K562 (cell line): ENCODE measurements at regions not wholly inside any gene's neighbourhood (a gene's known extent, or its start where the extent isn't known, plus 50 kb on each side); places are given as distances from the start of the nearest gene placed in this dataset.

Experiments
- ATAC-seq: fragments of 200-7000 bp; cut with Tn5 transposase; 3 replicates; pipeline ENCODE4 v1.9.1; 2020; ENCODE audit warnings: moderate library complexity
- BruUV-seq: library from RNA; stranded (reverse); fragments of 400-500 nt; replicated peaks from 2 replicates; lab custom pipeline; 2021; lab: Mats Ljungman, UMichigan
- CTCF ChIA-PET: fragments of 300-600 bp; formaldehyde crosslinking; extraction: SDS; loops from one replicate; lab custom pipeline; 2021; ENCODE audit warnings: low intra/inter-chr PET ratio; lab: Yijun Ruan, JAX
- POLR2A ChIA-PET: fragments of 300-600, 350-650 bp; sonication (Branson Sonifier 250); formaldehyde crosslinking; extraction: SDS; loops from one replicate; lab custom pipeline; 2021; ENCODE audit warnings: antibody characterized with exemption, inconsistent platforms; lab: Yijun Ruan, JAX
- DNase-seq, 4 experiments: peaks; one replicate each; pipeline versions ENCODE4 v3.0.0 to v3.0.0-alpha.2; 2011 to 2018; ENCODE audit warnings: low spot score in 3 of 4, mixed read lengths in 3 of 4; ENCODE audit errors: extremely low read depth in 1 of 4
- FAIRE-seq: peaks from 2 replicates; lab custom pipeline; 2011; peaks lifted over from hg19 to GRCh38; lab: Jason Lieb, UNC
- H2AFZ ChIP-seq: 2 replicates; pipeline ENCODE4 v1.6.0; 2011; ENCODE audit warnings: low read depth, low read length, control low read depth, inconsistent platforms
- H3K27ac ChIP-seq: fragments of 200-600 bp; 3 replicates; pipeline ENCODE4 v1.8.0; 2011; ENCODE audit warnings: low read depth, mild to moderate bottlenecking, control low read depth, inconsistent platforms, low read length, moderate library complexity, mixed read lengths; ENCODE audit errors: extremely low read depth
- H3K27me3 ChIP-seq, 2 experiments: fragments of 300-600 bp in 1 of 2; 2 replicates in 1 of 2; 3 replicates in 1 of 2; pipeline versions ENCODE4 v1.6.0 to v1.8.0; 2011; ENCODE audit warnings: inconsistent platforms in 2 of 2, low read length in 2 of 2, mild to moderate bottlenecking in 1 of 2, mixed read lengths in 1 of 2, moderate library complexity in 1 of 2; ENCODE audit not compliant: control insufficient read depth in 2 of 2, insufficient read depth in 2 of 2
- H3K36me3 ChIP-seq: fragments of 300-600 bp; 3 replicates; pipeline ENCODE4 v1.8.0; 2011; ENCODE audit warnings: mild to moderate bottlenecking, low read length, inconsistent platforms; ENCODE audit not compliant: control insufficient read depth, insufficient read depth
- H3K4me1 ChIP-seq, 2 experiments: fragments of 200-600 bp in 1 of 2; replicated peaks in 1 of 2; 2 replicates in 1 of 2; 3 replicates in 1 of 2; pipeline versions ENCODE4 v1.5.1 to v1.8.0; 2011; ENCODE audit warnings: inconsistent platforms in 2 of 2, low read length in 2 of 2, mild to moderate bottlenecking in 1 of 2, mixed read lengths in 1 of 2, moderate library complexity in 1 of 2; ENCODE audit not compliant: control insufficient read depth in 2 of 2, insufficient read depth in 2 of 2
- H3K4me2 ChIP-seq: 2 replicates; pipeline ENCODE4 v1.6.1; 2011; ENCODE audit warnings: low read length, control low read depth, inconsistent platforms, mixed read lengths; ENCODE audit not compliant: insufficient read depth
- H3K4me3 ChIP-seq: fragments of 200-600 bp; sonication (generic), shearing (Covaris generic); 2 replicates; pipeline ENCODE4 v1.5.1; 2016; ENCODE audit warnings: control low read depth, inconsistent platforms
- H3K79me2 ChIP-seq: fragments of 200-600 bp; 3 replicates; pipeline ENCODE4 v1.8.0; 2011; ENCODE audit warnings: low read length, inconsistent platforms; ENCODE audit not compliant: control insufficient read depth, insufficient read depth
- H3K9ac ChIP-seq, 2 experiments: 2 replicates each; pipeline versions ENCODE4 v1.6.0 to v1.6.1; 2011; ENCODE audit warnings: low read depth in 2 of 2, low read length in 2 of 2, control low read depth in 1 of 2, inconsistent platforms in 1 of 2, mild to moderate bottlenecking in 1 of 2, mixed read lengths in 1 of 2; ENCODE audit not compliant: insufficient read depth in 1 of 2
- H3K9me1 ChIP-seq: one replicate; pipeline ENCODE4 v1.6.0; 2011; ENCODE audit warnings: inconsistent platforms, mild to moderate bottlenecking, low read length, moderate library complexity; ENCODE audit not compliant: control insufficient read depth, insufficient read depth
- H3K9me3 ChIP-seq: replicated peaks from 2 replicates; pipeline ENCODE4 v1.5.1; 2011; ENCODE audit warnings: low read depth, low read length, inconsistent platforms; ENCODE audit not compliant: control insufficient read depth, insufficient read depth
- H4K20me1 ChIP-seq: replicated peaks from 2 replicates; pipeline ENCODE4 v1.6.1; 2011; ENCODE audit warnings: low read length, inconsistent platforms, mixed read lengths; ENCODE audit not compliant: control insufficient read depth, insufficient read depth
- KHSRP ChIP-seq: fragments of 450-650 bp; IDR thresholded peaks from 2 replicates; pipeline ENCODE4 v1.6.1; 2017
- POLR2AphosphoS2 ChIP-seq: IDR thresholded peaks from 2 replicates; pipeline ENCODE4 v1.6.1; 2012; ENCODE audit warnings: low read length, improper control_type of control experiment
- TAL1 ChIP-seq: fragments of 450-650 bp; IDR thresholded peaks from 2 replicates; pipeline ENCODE4 v1.6.1; 2016; ENCODE audit warnings: mild to moderate bottlenecking
- ZNF3 ChIP-seq: fragments of 250-450 bp; sonication (Bioruptor Pico); IDR thresholded peaks from 2 replicates; pipeline ENCODE4 v1.5.0; 2021; ENCODE audit warnings: mild to moderate bottlenecking, moderate library complexity
- ZNF77 ChIP-seq: fragments of 250-450 bp; sonication (Bioruptor Pico); IDR thresholded peaks from 2 replicates; pipeline ENCODE4 v1.5.0; 2020
- ZNF778 ChIP-seq: fragments of 450-650 bp; formaldehyde crosslinking; IDR thresholded peaks from 2 replicates; pipeline ENCODE4 v1.4.0; 2020; ENCODE audit warnings: mild to moderate bottlenecking, moderate library complexity
- ZZZ3 ChIP-seq: fragments of 450-650 bp; IDR thresholded peaks from 2 replicates; pipeline ENCODE4 v1.6.1; 2016; ENCODE audit warnings: antibody characterized with exemption, mild to moderate bottlenecking, moderate library complexity
- WGBS: fragments of 100-300 bp; shearing (Covaris generic); methylation state at CpG from one replicate; pipeline ENCODE4 v1.1.6; 2016; ENCODE audit warnings: low coverage, mixed read lengths; ENCODE audit not compliant: insufficient coverage; ENCODE audit errors: missing lambda C conversion rate; 5-methylcytosine and 5-hydroxymethylcytosine counted together
- in situ Hi-C: fragments of 300-500 bp; cut with MboI; formaldehyde crosslinking; loops from 4 replicates; pipeline ENCODE4 v1.15.0; 2018; ENCODE audit warnings: inconsistent platforms, mixed read lengths
- intact Hi-C: fragments of 100-400 bp; cut with micrococcal nuclease; formaldehyde crosslinking; loops from 2 replicates; pipeline ENCODE4 v1.14.2; 2022
- TF ChIP-seq, protein P1 (sequence below): fragments of 450-650 bp; IDR thresholded peaks from 2 replicates; pipeline ENCODE4 v1.6.1; 2017; ENCODE audit warnings: mild to moderate bottlenecking, moderate library complexity
- TF ChIP-seq, protein P2 (sequence below): sonication (generic); formaldehyde crosslinking; IDR thresholded peaks from 2 replicates; pipeline ENCODE4 v1.8.0; 2022; ENCODE audit warnings: mild to moderate bottlenecking, missing genetic modification reagents

DNA sequence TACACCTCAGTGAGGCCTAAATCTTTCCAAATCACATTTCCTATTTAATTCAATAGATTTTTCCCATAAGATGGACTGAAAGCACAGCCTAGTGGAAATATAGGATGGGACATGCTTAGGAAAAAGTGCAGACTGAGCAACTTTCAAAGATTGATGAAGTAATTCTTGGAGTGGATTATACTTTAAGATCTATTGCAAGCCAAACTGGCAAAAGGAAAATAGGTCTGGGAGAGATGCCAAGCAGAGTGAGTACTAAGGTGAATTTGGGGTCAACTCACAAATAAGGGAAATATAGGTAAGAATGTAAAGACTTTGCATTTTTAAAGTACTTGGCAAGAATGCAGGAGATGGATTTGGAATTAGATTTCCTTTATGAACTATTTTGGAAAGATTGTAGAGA, 170.2 kb upstream of the FOXG1 start:
- no peak overlapping the region for H3K4me3 ChIP-seq
- H3K9ac ChIP-seq: no peak overlapping the region
- H4K20me1 ChIP-seq: no peaks in the 10 kb centered on the region
- no peaks in the 10 kb centered on the region for H3K9me3 ChIP-seq
- H3K36me3 ChIP-seq: no peaks in the 10 kb centered on the region
- H2AFZ ChIP-seq: no peak overlapping the region
- H3K4me2 ChIP-seq: no peak overlapping the region
- ChIA-PET CTCF (no interaction called here), POLR2A (no interaction called here)
- no peaks in the 10 kb centered on the region for H3K27me3 ChIP-seq
- no TSS peak for BruUV-seq
- no peak overlapping the region for H3K27ac ChIP-seq
- intact Hi-C loops: no loop called here
- in situ Hi-C loops: no loop called here
- no peak for ATAC-seq
- no peaks in the 10 kb centered on the region for H3K79me2 ChIP-seq
- no peak for DNase-seq
- no peak for TF ChIP-seq ZNF778
- TF ChIP-seq, protein P1, sequence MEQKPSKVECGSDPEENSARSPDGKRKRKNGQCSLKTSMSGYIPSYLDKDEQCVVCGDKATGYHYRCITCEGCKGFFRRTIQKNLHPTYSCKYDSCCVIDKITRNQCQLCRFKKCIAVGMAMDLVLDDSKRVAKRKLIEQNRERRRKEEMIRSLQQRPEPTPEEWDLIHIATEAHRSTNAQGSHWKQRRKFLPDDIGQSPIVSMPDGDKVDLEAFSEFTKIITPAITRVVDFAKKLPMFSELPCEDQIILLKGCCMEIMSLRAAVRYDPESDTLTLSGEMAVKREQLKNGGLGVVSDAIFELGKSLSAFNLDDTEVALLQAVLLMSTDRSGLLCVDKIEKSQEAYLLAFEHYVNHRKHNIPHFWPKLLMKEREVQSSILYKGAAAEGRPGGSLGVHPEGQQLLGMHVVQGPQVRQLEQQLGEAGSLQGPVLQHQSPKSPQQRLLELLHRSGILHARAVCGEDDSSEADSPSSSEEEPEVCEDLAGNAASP: no peak
- TF ChIP-seq KHSRP: no peak
- no peak for FAIRE-seq
- no peaks in the 10 kb centered on the region for H3K9me1 ChIP-seq
- no peaks in the 10 kb centered on the region for H3K4me1 ChIP-seq

DNA sequence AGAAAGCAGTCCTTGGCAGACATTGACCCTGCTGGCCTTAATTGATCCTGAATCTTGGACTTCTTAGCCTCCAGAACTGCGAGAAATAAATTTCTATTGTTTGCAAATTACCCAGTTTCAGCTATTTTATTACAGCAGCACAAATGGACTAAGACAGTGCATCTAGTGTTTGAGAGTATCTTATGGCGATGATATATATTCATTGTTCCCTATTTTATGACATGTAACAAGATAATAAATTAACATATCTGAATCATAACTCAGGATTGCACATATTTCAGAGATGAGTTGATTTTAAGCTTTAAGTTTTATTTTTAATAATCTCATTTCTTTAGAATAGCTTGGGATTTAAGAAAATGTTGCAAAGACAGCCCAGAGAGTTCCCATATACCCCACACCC, 167.4 kb upstream of the FOXG1 start:
- H3K4me3 ChIP-seq: no peak overlapping the region
- no peak overlapping the region for H2AFZ ChIP-seq
- no peaks in the 10 kb centered on the region for H4K20me1 ChIP-seq
- BruUV-seq: no TSS peak
- no peak for ATAC-seq
- intact Hi-C loops: no loop called here
- H3K4me2 ChIP-seq: no peak overlapping the region
- no peaks in the 10 kb centered on the region for H3K36me3 ChIP-seq
- no peak overlapping the region for H3K27ac ChIP-seq
- ChIA-PET CTCF (no interaction called here), POLR2A (no interaction called here)
- no peaks in the 10 kb centered on the region for H3K4me1 ChIP-seq
- FAIRE-seq: no peak
- DNase-seq: no peak
- in situ Hi-C loops: no loop called here
- H3K9ac ChIP-seq: no peak overlapping the region
- WGBS: 0% methylated on average over 2 of the region's 2 CpGs
- H3K9me1 ChIP-seq: no peaks in the 10 kb centered on the region
- H3K79me2 ChIP-seq: no peaks in the 10 kb centered on the region
- no peaks in the 10 kb centered on the region for H3K27me3 ChIP-seq
- no peaks in the 10 kb centered on the region for H3K9me3 ChIP-seq
- TF ChIP-seq POLR2AphosphoS2 (no peak), TAL1 (no peak), ZZZ3 (no peak), ZNF77 (CRISPR knock-in tag) (no peak), ZNF3 (CRISPR knock-in tag) (no peak)
- TF ChIP-seq, protein P2, sequence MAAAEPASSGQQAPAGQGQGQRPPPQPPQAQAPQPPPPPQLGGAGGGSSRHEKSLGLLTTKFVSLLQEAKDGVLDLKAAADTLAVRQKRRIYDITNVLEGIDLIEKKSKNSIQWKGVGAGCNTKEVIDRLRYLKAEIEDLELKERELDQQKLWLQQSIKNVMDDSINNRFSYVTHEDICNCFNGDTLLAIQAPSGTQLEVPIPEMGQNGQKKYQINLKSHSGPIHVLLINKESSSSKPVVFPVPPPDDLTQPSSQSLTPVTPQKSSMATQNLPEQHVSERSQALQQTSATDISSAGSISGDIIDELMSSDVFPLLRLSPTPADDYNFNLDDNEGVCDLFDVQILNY (CRISPR knock-in tag): no peak
- TF ChIP-seq, all 486 proteins: peak for 0
